Hindlimb muscle (tissue), 1 donor: ENCODE measurements at regions not wholly inside any gene's neighbourhood (a gene's known extent, or its start where the extent isn't known, plus 50 kb on each side); places are given as distances from the start of the nearest gene placed in this dataset.
"Not testable (repeated sequence)": the region's sequence is repeated elsewhere in the genome, so short reads cannot be mapped to it uniquely, and the experiment has no call there.

Experiments used
- DNase-seq: peaks from one replicate; pipeline ENCODE4 v3.0.0-alpha.2; 2013

DNA sequence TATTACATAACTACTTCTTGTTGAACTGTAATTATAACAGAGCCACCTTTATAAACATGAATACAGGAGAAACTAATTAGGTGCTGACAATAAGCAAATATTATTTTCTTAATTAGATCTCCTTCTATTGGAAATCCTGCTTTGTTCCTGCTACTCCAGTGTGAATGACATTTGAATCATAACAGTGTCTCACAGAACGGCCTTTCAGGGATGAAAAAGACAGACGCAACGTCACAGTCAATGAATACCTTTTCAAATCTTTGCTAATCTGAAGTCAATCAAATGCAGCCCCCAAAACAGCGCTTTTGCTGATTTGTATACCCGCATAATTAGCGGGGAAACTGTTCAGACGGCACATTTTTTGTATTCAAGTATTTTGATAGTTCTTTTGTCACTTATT, 240.4 kb upstream of the CDH8 start:
- no peak for DNase-seq

DNA sequence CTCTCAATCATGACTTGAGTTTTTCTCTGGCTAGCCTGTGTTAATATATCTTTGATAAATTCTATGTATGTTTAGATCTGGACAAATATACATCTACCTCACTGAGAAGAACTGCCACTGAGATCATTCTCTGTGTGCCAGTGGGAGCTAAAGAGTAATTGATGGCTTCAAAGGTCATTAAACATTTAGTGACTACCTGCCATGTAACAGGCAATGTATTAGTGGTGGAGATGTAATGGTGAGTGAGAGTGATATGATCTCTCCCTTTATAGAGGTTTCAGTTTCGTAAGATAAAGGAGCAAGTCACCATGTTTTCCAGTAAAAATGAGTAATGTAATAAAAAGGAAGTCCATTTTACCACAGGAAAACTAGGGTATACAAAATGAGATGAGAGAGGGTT, 235.8 kb upstream of the CDH8 start:
- no peak for DNase-seq

DNA sequence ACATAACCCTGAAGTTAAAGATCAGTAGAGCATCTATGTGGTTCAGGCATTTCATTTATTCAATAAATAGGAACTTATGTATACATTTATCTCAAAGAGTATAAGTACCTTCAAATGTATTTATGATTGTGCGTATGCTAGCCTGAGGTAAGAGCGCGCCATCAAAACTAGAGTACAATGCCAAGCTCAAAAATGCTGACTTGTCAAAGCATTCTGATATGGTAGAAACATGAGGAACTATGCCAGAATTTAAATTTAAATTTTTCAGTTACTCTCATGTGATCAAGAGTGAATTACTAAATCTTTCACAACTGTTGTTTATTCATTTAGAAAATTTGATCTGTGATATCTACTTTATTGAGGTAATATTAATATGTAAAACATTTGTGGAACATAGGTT, 225.5 kb upstream of the CDH8 start:
- no peak for DNase-seq

DNA sequence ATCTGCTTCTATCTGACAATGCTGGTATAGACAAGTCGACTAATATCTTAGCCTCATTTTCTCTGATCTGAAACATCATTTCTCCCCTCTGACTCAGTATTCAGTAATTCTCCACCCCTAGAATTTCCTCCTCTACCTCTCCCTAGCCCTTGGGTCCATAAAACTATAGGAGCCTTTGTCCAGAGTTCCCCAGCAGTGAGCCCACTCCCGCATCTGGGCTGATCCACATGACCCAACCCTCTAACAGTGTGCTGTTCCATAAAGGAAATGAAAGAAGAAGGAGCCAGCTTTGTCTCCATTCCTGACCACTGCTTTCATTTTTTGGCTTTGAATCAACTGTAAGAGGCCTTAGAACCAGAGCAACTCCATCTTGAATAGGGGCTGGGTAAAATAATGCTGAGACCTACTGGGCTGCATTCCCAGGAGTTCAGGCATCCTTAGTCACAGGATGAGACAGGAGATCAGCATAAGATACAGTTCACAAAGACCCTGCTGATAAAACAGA, 222.7 kb upstream of the CDH8 start:
- not testable (repeated sequence) for DNase-seq

DNA sequence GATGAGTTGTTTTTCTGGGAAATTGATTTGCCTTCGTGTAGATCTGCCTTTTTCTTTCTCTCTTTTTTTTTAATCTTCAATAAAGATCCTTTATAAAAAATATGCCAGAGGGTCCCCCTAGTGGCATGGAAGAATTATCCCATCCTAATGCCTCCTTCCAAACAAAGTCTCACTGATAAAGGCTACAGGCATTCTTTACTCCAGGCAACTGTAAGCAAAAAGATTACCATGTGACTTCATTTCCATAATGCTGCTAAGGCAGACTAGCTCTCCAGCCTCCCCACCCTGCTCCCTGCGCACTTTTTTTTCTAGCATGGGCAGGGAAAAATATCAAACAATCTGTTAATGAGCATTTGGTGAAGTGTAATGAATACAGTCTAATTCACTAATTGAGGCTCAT, 220.2 kb upstream of the CDH8 start:
- DNase-seq, result no peak

DNA sequence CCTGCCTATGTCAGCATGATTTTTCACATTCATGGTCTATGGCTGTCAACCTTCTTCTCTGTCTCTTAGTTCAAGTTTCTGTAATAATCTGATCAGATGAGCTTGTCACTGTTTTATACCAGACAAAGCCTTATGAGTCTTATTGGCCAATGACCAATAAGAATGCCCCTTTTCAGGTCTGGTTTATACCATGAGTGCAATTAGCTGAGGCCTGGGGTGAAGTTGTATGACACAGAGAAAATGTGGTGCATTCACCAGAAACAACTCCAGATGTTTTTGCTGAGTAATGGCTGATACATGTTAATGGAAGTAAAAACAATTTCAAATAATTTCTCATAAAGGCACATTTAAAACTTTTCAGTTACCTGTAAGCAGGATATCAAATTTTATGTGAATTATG, 218.6 kb upstream of the CDH8 start:
- no peak for DNase-seq

DNA sequence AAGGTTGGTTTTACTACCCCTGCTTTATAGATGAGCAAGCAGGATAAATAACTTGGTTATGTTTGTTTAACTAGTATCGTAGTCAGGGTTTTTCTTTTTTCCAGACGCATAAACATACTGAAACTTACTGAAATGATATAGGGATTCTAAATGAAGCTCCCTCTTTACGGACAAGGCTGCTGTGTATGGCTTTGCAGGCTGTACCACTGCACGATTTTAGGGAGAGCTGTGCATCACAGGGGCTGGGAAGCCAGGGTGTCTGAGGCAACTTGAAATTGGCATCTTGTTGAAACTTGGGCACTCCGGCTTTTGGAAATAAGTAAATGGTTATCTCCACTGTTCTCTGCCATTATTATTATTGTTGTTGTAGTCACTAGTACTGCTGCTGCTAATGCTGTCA, 218.1 kb upstream of the CDH8 start:
- no peak for DNase-seq

DNA sequence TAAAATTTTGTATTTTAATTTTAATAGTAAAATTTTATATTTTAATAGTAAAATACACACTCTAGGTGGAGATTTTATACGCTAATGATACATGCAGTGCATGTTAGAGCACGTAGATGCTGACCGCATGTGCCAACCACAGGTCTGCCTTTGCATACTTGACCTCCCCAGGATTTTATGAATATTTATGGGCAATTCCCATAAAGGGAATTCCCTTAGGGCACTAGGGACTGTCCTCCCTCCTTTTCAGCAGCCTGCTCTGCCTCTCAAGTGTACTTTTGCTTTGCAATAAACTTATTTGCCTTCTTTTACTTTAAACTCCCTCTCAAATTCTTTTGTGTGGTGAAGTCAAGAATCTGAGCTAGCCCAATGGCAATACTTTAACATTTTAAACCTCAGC, 217.7 kb upstream of the CDH8 start:
- no peak for DNase-seq

DNA sequence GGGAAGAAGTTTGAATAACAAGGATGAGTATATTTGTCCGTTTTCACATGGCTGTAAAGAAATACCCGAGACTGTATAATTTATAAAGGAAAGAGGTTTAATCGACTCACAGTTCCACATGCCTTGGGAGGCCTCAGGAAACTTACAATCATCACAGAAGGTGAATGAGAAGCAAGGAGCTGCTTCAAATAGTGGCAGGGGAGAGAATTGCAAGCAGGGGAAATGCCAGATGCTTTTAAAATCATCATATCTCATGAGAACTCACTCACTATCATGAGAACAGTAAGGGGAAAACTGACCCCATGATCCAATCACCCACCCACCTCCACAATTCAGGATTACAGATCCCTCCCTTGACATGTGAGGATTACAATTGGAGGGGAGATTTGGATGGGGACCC, 212.8 kb upstream of the CDH8 start:
- no peak for DNase-seq

DNA sequence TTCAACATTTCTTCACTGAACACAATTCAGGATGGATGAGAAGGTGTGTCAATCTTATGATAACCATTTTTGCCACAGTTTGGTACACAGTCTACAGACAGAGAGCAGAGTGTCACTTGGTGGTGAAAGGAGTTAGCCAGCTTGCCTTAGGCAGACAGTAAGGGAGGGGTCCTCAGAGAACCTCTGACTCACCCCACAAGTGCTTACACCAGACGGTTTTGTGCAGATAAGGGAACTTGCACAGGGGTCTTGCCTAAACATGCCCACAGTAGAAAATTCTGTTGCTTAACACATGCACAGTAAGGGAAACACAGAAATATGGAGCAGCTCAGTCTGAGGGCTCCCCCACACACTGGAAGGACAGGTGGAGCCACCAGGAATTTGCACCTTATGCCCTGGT, 204.5 kb upstream of the CDH8 start:
- DNase-seq, result no peak

DNA sequence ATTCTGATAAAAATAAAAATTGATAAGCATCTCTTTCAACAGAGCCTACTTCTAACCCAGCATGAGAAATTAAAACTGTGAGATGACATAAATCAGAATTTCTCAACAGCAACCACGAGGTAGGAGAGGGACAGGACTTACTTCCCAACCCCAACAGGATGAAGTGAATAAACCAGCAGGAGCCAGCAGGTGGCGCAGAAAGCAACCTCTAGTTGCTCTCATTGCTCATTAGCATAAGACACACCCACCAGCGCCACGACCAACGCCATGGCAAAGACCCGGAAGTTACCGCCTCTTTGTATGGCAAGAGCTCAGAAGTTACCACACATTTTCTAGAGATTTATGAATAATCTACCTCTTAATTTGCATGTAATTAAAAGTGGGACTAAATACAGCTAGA, 189.4 kb upstream of the CDH8 start:
- peak; percentile 20 for DNase-seq

DNA sequence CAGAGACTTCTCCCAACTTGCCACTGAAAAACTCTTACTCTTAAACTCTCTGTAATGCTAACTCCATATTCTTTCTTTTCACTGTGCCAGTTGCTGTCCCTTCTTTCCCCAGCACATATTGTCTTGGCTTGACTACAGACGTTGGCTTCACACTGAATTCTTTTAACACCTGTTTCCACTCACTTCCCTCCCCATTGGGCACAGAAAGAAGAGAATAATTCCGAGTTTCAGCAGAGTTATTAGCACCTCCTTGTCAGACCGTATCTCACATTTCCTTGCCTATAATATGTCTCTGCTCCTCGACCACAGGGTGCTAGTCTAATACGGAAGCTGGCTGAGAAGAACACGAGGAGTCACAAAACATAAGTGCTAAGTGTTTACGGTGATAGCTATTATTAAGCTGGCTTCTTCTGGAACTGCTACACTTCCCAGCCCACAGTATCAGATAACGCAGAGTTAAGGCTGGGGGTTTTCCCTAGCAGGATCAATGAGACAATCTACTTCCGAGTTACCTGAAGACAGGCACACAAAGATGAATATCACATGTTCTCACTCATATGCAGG, 188.5 kb upstream of the CDH8 start:
- DNase-seq, result no peak

DNA sequence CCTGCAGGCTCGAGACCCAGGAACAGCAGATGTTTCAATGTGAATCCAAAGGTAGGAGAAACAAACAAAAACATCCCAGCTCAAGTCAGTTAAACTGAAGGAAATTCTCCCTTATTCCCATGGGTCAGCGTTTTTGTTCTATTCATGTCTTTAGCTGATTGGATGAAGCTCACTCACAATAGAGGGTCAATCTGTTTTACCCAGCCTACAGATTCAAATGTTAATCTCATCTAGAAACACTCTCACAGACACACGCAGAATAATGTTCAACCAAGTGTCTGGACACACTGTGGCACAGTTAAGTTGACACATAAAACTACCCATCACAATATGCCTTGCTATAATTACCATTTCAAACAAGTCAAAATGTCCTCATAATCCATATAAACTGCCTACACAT, 180.6 kb upstream of the CDH8 start:
- DNase-seq, result no peak

DNA sequence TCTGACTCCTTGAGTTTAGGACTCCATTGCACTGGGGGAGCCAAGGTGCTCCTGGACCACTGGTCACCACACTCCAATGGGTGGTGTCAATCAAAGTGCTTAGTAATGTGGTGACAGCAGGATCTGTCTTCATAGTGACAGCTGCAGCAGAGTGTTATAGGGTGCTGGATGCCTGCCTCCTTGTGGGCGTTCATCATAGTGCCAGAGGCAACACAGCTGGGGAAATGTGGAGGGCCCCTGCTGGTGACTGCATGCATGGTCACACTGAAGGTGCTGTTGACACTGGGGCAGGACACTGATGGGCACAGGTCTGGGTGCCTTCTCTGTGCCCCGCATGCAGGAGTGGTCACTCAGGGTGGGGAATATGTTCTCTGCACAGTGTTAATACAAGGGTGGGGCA, 177.5 kb upstream of the CDH8 start:
- no peak for DNase-seq

DNA sequence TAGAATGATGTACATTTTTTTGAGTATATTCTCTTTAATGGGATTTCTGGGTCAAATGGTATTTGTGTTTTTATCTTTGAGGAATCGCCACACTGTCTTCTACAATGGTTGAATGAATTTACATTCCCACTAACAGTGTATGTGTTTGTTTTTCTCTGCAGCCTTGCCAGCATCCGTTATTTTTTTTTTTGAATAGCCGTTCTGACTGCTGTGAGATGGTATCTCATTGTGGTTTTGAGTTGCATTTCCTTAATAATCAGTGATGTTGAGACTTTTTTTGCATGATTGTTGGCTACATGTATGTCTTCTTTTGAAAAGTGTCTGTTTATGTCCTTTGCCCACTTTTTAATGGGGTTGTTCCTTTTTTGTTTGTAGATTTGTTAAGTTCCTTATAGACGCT, 172.7 kb upstream of the CDH8 start:
- no peak for DNase-seq

DNA sequence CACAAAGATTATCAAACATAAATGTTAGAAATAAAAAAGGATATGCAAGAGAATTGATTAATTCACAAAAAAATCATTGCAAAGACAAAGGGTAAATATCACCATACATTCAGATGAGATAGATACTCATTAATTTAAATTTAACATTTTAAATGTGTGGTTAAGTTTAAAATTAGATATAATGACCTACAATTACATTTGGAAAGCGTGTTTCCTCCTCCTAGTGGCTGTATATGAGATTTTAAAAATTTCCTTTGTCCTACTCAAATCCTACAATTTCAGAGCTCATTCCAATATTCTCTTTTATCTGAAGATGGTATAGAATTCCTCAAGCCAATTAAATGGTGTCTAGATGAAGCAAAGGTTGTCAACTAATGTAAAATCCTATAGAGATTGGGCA, 169.2 kb upstream of the CDH8 start:
- DNase-seq, result no peak

DNA sequence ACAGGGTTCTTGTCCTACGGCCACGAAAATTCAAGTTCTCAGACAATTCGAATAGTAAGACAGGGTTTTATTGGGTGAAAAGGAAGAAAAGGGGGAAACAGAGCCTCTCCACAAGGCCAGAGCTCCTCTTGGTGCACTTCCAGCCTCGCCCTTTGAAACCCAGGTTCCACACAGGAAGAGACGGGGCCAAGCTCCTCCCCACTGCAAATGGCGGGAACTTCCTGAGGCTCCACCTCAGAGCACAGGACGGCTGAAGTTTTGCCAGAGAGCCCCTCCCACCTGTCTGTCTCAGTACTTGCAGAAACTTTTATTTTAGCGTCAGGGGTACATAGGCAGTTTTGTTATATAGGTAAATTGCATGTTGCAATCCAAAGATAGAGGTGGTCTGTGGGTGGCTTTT, 165.7 kb upstream of the CDH8 start:
- DNase-seq, result no peak

DNA sequence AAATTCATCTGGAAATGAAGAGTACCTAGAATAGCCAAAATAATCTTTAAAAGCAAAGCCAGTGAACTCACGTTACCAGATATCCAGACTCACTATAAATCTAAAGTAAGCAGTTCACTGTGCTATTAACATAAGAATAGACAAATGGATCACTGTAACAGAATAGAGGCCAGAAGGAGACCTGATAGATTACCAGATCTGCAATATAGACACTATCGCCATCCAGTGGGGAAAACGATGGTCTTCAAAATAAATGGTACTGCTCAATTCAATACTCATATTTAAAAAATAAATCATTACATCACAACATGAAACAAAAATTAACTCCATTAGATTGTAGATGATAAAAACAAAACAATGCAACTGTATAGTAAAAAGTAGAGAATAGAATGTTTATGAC, 158.6 kb upstream of the CDH8 start:
- DNase-seq, result no peak

DNA sequence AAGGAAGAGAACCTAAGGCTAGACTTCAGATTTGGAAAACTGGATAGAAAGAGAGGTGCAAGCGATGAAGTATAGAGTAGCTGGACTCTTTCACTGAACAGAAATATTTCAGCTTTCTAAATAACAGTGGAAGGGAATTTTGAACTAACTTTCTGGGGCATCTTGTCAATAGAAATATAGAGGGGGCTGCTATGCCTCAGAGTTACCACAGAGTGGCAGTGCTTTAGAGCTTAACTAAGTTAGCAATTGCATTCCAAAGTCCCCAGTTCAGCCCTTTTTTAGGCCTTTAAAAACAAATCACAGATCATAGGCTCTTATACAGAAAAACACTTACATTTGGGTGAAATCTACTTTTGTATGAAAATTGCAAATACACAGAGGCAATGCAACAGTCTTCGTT, 154.2 kb upstream of the CDH8 start:
- peak; percentile 9 for DNase-seq

DNA sequence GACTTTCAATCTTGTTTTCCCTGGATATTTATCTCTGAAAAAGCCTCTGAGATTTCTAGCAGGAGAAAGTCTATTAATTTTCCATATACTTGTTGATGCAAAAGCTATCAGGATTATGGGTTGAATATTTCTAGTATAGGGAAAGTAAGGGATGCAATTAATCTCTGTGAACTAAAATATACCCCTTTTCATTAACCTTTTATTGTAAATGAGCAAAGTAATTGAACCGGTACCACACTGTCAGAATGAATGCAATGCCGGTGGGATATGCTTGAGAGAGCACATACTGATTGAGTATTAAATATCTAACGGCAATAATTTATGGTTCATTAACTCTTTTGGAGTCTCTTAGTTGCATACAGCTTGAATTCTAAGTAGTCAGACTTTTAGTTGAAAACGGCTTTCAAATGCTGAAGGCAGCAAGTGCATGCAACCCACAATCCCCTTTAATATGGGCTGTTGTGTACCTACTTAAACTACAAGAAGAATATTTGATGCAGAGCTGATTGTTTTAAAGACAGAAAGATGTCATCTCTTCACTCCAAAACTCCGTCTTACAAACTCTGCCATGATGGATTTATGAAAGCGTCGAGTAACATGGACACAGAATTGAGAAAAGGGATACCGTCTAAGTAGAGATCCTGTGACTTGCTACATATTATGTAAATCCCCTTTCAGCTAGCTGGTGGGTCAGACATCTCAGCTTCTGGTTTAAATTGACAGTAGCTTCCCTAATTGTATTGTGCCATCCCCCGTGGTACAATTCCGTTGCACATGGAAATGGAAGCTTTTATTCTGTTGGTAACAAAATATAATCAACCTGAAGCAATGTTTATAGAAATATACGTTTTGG, 141.3 kb upstream of the CDH8 start:
- DNase-seq, result no peak

DNA sequence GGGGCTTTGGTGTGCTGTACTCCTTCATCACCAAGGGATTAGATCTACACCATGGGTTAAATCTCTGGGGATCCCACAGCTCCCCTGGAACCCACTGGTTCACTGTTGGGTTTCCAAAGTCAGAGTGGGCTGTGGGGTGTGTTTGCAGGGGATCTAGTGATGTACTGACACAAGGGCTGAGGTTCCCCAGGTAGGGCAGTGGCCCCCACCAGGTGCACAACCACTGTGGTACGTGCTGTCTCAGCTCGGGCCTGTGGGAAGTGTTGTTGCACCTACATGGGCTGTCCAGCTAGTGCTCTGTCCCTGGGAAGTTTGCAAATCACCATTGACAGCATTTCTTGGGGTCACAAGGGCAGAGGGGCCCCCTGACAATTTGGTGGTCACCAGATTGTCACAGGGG, 134.4 kb upstream of the CDH8 start:
- DNase-seq, result no peak

DNA sequence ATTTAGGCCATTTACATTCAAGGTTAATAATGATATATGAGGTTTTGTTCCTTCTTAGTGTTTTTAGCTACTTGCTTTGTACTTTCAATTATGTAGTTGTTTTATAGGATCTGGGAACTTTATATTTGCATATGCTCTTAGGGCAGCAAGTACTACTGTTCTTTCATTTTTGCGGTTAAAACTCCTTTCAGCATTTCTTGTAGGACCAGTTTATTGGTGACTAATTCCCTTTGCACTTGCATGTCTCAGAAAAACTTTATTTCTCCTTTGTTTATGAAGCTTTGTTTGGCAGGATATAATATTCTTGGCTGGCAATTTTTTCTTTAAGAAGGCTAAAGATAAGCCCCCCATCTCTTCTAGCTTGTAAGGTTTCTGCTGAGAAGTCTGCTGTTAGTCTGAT, 131.3 kb upstream of the CDH8 start:
- DNase-seq, result no peak

DNA sequence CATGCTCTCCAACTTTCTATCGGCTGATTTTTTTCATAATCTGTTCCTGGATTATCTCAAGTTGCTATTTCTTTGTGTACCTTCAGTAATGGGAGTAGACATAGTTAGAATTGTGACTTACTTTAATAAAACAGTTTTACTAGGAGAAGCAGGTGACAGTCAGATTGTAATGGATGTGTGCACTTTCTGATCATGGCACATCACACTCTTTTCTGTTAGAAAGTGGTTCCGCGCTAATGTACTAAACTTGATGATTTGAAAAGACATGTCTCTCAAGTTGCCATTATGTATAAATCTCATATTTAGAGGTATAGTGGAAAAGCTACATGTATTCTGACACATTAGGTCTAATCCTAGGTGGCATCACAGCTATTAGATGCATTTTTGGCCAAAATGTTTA, 121.3 kb upstream of the CDH8 start:
- no peak for DNase-seq

DNA sequence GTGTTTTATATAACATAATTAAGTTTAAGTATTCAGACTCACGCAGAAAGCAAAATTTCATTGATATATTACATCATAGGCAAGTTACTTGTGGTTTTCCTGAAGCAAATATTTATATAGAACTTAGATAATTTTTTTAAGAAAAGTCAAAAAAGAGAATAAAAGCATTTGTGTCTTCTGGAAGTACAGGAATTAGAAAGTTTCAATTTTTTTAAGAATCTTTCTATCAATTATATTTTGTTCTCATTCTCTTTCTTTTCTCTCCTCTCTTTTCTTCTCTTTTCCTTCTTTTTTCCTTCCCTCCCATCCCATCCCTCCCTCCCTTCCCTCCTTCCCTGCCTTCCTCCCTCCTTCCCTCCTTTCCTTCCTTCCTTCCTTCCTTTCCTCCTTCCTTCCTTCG, 120.7 kb upstream of the CDH8 start:
- no peak for DNase-seq

DNA sequence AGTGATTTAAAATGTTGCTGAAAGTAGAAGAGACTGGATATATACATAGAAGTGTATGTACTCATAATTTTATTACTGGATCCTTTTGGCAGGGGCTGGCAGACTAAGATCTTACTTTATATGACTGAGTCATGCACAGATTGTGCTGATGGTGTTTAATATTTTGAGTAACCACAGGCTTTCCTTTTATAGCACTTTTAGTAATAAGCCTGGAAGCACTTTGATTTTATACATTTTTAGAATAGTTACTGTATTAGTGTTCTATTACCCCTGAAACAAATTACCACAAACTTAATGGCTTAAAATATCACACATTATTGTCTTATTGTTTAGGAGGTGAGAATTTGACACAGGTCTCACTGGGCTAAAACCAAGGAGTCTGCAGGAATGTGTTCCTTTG, 113.4 kb upstream of the CDH8 start:
- no peak for DNase-seq
